Endothelial cell of umbilical vein (primary cell): ENCODE measurements at regions not wholly inside any gene's neighbourhood (a gene's known extent, or its start where the extent isn't known, plus 50 kb on each side); places are given as distances from the start of the nearest gene placed in this dataset.

Experiments used
- BruUV-seq: library from RNA; stranded (reverse); fragments of 400-500 nt; replicated peaks from 2 replicates; lab custom pipeline; 2021; lab: Mats Ljungman, UMichigan
- CTCF ChIA-PET: fragments of 300-600, 350-600 bp; sonication (Branson Sonifier 250); formaldehyde crosslinking; loops from one replicate; lab custom pipeline; 2021; ENCODE audit warnings: antibody characterized with exemption, inconsistent platforms; lab: Charles Lee
- POLR2A ChIA-PET: fragments of 300-600, 350-600 bp; sonication (Branson Sonifier 250); formaldehyde crosslinking; loops from one replicate; lab custom pipeline; 2021; ENCODE audit warnings: antibody characterized with exemption, inconsistent platforms; lab: Charles Lee
- DNase-seq: peaks from one replicate; pipeline ENCODE4 v3.0.0-alpha.2; 2011; ENCODE audit warnings: low read depth, low spot score
- FAIRE-seq: peaks from 2 replicates; lab custom pipeline; 2011; peaks lifted over from hg19 to GRCh38; lab: Jason Lieb, UNC
- H2AFZ ChIP-seq: 2 replicates; pipeline ENCODE4 v1.6.0; 2012; ENCODE audit warnings: low read depth, low read length, control low read depth, inconsistent platforms
- H3K27ac ChIP-seq: 2 replicates; pipeline ENCODE4 v1.5.1; 2011; ENCODE audit warnings: low read depth, mild to moderate bottlenecking, control low read depth, low read length, moderate library complexity; ENCODE audit not compliant: insufficient read depth
- H3K27me3 ChIP-seq, 2 experiments: 2 replicates each; pipeline versions ENCODE4 v1.6.0 to v1.6.1; 2011; ENCODE audit warnings: low read length in 2 of 2, mixed read lengths in 1 of 2; ENCODE audit not compliant: control insufficient read depth in 2 of 2, insufficient read depth in 2 of 2
- H3K36me3 ChIP-seq, 2 experiments: 2 replicates in 1 of 2; 3 replicates in 1 of 2; pipeline ENCODE4 v1.5.1; 2011; ENCODE audit warnings: low read length in 2 of 2, mild to moderate bottlenecking in 1 of 2, moderate library complexity in 1 of 2; ENCODE audit not compliant: control insufficient read depth in 2 of 2, insufficient read depth in 2 of 2; ENCODE audit errors: extremely low read depth in 1 of 2
- H3K4me1 ChIP-seq: 3 replicates; pipeline ENCODE4 v1.5.1; 2011; ENCODE audit warnings: mild to moderate bottlenecking, low read length; ENCODE audit not compliant: control insufficient read depth, insufficient read depth; ENCODE audit errors: extremely low read depth
- H3K4me2 ChIP-seq: 2 replicates; pipeline ENCODE4 v1.6.1; 2011; ENCODE audit warnings: low read length, control low read depth, mixed read lengths; ENCODE audit not compliant: insufficient read depth
- H3K4me3 ChIP-seq, 3 experiments: fragments of 200-600 bp in 1 of 3; sonication (generic), shearing (Covaris generic) in 1 of 3; replicated peaks in 1 of 3; 2 replicates each; pipeline ENCODE4 v1.5.1; 2011 to 2016; ENCODE audit warnings: control low read depth in 3 of 3, low read length in 3 of 3, mild to moderate bottlenecking in 2 of 3, inconsistent platforms in 1 of 3, low read depth in 1 of 3, moderate library complexity in 1 of 3; ENCODE audit not compliant: insufficient read depth in 1 of 3
- H3K79me2 ChIP-seq: 2 replicates; pipeline ENCODE4 v1.6.0; 2012; ENCODE audit warnings: low read length, inconsistent platforms; ENCODE audit not compliant: control insufficient read depth, insufficient read depth
- H3K9ac ChIP-seq: replicated peaks from 2 replicates; pipeline ENCODE3; 2011; ENCODE audit warnings: low read length, control low read depth; ENCODE audit not compliant: insufficient read depth; ENCODE audit errors: extremely low read depth
- H3K9me1 ChIP-seq: replicated peaks from 3 replicates; pipeline ENCODE4 v1.6.0; 2011; ENCODE audit warnings: mild to moderate bottlenecking, low read length; ENCODE audit not compliant: control insufficient read depth, insufficient read depth; ENCODE audit errors: extremely low read depth
- H3K9me3 ChIP-seq: replicated peaks from 2 replicates; pipeline ENCODE4 v1.5.1; 2012; ENCODE audit warnings: low read length, inconsistent platforms; ENCODE audit not compliant: control insufficient read depth, insufficient read depth
- H4K20me1 ChIP-seq: replicated peaks from 2 replicates; pipeline ENCODE3; 2011; ENCODE audit warnings: mild to moderate bottlenecking, low read length; ENCODE audit not compliant: control insufficient read depth, insufficient read depth; ENCODE audit errors: extremely low read depth
- CTCF ChIP-seq, 2 donors: IDR thresholded peaks; 1 replicate in 1 of 2; 2 replicates in 1 of 2; pipeline ENCODE4 v1.5.1; 2011; ENCODE audit warnings: low read length in 2 of 2, mild to moderate bottlenecking in 2 of 2, moderate library complexity in 2 of 2, control low read depth in 1 of 2, inconsistent platforms in 1 of 2, low read depth in 1 of 2; ENCODE audit not compliant: insufficient read depth in 1 of 2; ENCODE audit errors: extremely low read depth in 1 of 2
- EZH2 ChIP-seq: IDR thresholded peaks from 2 replicates; pipeline ENCODE4 v1.6.1; 2012; ENCODE audit warnings: borderline replicate concordance, low read depth, mild to moderate bottlenecking, moderate library complexity, low read length, inconsistent platforms; ENCODE audit not compliant: severe bottlenecking
- FOS ChIP-seq: IDR thresholded peaks from 2 replicates; pipeline ENCODE4 v1.6.1; 2011; ENCODE audit warnings: mild to moderate bottlenecking, low read length, moderate library complexity, borderline replicate concordance; ENCODE audit not compliant: insufficient read depth
- GATA2 ChIP-seq: IDR thresholded peaks from 2 replicates; pipeline ENCODE4 v1.7.0; 2011; ENCODE audit warnings: low read depth, mild to moderate bottlenecking, moderate library complexity, mixed read lengths, low read length; ENCODE audit not compliant: insufficient read length, insufficient read depth
- JUN ChIP-seq: IDR thresholded peaks from 2 replicates; pipeline ENCODE4 v1.6.1; 2011; ENCODE audit warnings: borderline replicate concordance, low read depth; ENCODE audit not compliant: insufficient read length, insufficient read depth
- MAX ChIP-seq: IDR thresholded peaks from 2 replicates; pipeline ENCODE4 v1.6.1; 2011; ENCODE audit not compliant: insufficient read depth, insufficient read length
- MYC ChIP-seq: IDR thresholded peaks from one replicate; pipeline ENCODE4 v1.6.1; 2011; ENCODE audit warnings: mild to moderate bottlenecking, low read depth, low read length
- POLR2A ChIP-seq: IDR thresholded peaks from 2 replicates; pipeline ENCODE4 v1.6.1; 2012; ENCODE audit warnings: low read depth, mild to moderate bottlenecking, control low read depth, low read length
- POLR2AphosphoS5 ChIP-seq: IDR thresholded peaks from 2 replicates; pipeline ENCODE4 v1.6.1; 2012; ENCODE audit warnings: low read depth, mild to moderate bottlenecking, control low read depth, low read length, moderate library complexity; ENCODE audit not compliant: insufficient read depth
- dilution Hi-C: fragments of 300-500 bp; cut with MboI; formaldehyde crosslinking; loops from one replicate; pipeline ENCODE4 v1.15.0; 2019; ENCODE audit warnings: low sequenced_read_pairs; ENCODE audit not compliant: extremely low pct_ligation_motif_present
- intact Hi-C: fragments of 100-400 bp; cut with micrococcal nuclease; formaldehyde crosslinking; loops from one replicate; pipeline ENCODE4 v1.10.0; 2022

GRCh38 chr10:121340271-121340831, 257.9 kb downstream of the FGFR2 start:
- intact Hi-C loops (no loop called here), dilution Hi-C loops (no loop called here)
- BruUV-seq: no TSS peak
- H3K79me2 ChIP-seq: no peaks in the 10 kb centered on the region
- H3K4me1 ChIP-seq: no peaks in the 10 kb centered on the region
- H3K27me3 ChIP-seq: no peaks in the 10 kb centered on the region
- H3K36me3 ChIP-seq: no peaks in the 10 kb centered on the region
- H4K20me1 ChIP-seq: no peaks in the 10 kb centered on the region
- CTCF ChIA-PET: no interaction called here
- H2AFZ ChIP-seq: no peak overlapping the region
- H3K27ac ChIP-seq: no peak overlapping the region
- H3K9me1 ChIP-seq: no peaks in the 10 kb centered on the region
- no peak for DNase-seq
- TF ChIP-seq POLR2AphosphoS5 (no peak), EZH2 (no peak), MAX (no peak), CTCF (IDR thresholded peaks at IDR 0.05; ENCODE audit: extremely low read depth in 1 of 2, insufficient read depth in 1 of 2, low read depth in 1 of 2, low read length in 2 of 2) (no peak), FOS (no peak), GATA2 (no peak), JUN (no peak), MYC (no peak), POLR2A (no peak)
- no peak for FAIRE-seq
- H3K4me3 ChIP-seq: no peak overlapping the region
- H3K4me2 ChIP-seq: no peak overlapping the region
- no peaks in the 10 kb centered on the region for H3K9me3 ChIP-seq
- POLR2A ChIA-PET: no interaction called here
- H3K9ac ChIP-seq: no peak overlapping the region
